Upper lobe of left lung (tissue), 6 donors: ENCODE measurements at regions not wholly inside any gene's neighbourhood (a gene's known extent, or its start where the extent isn't known, plus 50 kb on each side); places are given as distances from the start of the nearest gene placed in this dataset.

Experiments used
- ATAC-seq, 2 donors: fragments of 200-7000 bp; cut with Tn5 transposase; one replicate each; pipeline ENCODE4 v1.9.1; 2022; ENCODE audit warnings: mild to moderate bottlenecking in 2 of 2, moderate library complexity in 2 of 2; ENCODE audit not compliant: low FRiP score in 2 of 2
- DNase-seq, 2 donors: peaks; one replicate each; pipeline ENCODE4 v3.0.0-alpha.2; 2019 to 2020
- H3K27ac ChIP-seq, 4 donors: fragments of 200-600 bp; sonication (generic); one replicate each; pipeline ENCODE4 v1.5.1; 2016 to 2019
- H3K27me3 ChIP-seq, 4 donors: fragments of 200-600 bp; sonication (generic); one replicate each; pipeline ENCODE4 v1.5.1; 2017 to 2019
- H3K36me3 ChIP-seq, 4 donors: fragments of 200-600 bp; sonication (generic); one replicate each; pipeline ENCODE4 v1.5.1; 2016 to 2019
- H3K4me1 ChIP-seq, 4 donors: fragments of 200-600 bp; sonication (generic); one replicate each; pipeline ENCODE4 v1.5.1; 2018 to 2019
- H3K4me3 ChIP-seq, 4 donors: fragments of 200-600 bp; sonication (generic); one replicate each; pipeline ENCODE4 v1.5.1; 2017 to 2019; ENCODE audit warnings: mild to moderate bottlenecking in 2 of 4, moderate library complexity in 1 of 4
- H3K9me3 ChIP-seq, 4 donors: fragments of 200-600 bp; sonication (generic); one replicate each; pipeline ENCODE4 v1.5.1; 2018 to 2019
- CTCF ChIP-seq, 6 experiments: fragments of 450-650 bp in 4 of 6; fragments of 200-600 bp in 2 of 6; sonication (generic) in 2 of 6; IDR thresholded peaks; one replicate each; pipeline ENCODE4 v1.5.1; 2016 to 2019; ENCODE audit warnings: antibody characterized with exemption in 6 of 6
- EP300 ChIP-seq, 4 donors: sonication (generic); formaldehyde crosslinking; IDR thresholded peaks; one replicate each; pipeline ENCODE4 v1.5.1; 2017; ENCODE audit warnings: antibody characterized with exemption in 4 of 4, control low read depth in 2 of 4
- POLR2A ChIP-seq, 4 donors: fragments of 450-650 bp; IDR thresholded peaks; one replicate each; pipeline ENCODE4 v1.5.1; 2016 to 2017; ENCODE audit warnings: antibody characterized with exemption in 4 of 4, mild to moderate bottlenecking in 2 of 4
- POLR2AphosphoS5 ChIP-seq, 2 donors: sonication (generic); formaldehyde crosslinking; IDR thresholded peaks; one replicate each; pipeline ENCODE4 v1.5.1; 2017; ENCODE audit warnings: antibody characterized with exemption in 2 of 2
- WGBS, 2 donors: methylation state at CpG; one replicate each; pipeline ENCODE4 v1.1.5; 2017 to 2018; 5-methylcytosine and 5-hydroxymethylcytosine counted together
- donor health status: DM: no; HTN: no; CAD: no; lungs with moderate emphysema.
- donor health status: DM: no; HTN: yes; CAD: no; lungs with severe emphysema.

- no peak for DNase-seq
- 93% methylated on average over 3 of the region's 3 CpGs for WGBS, 2 donors
- H3K4me3 ChIP-seq, result no peak overlapping the region
- no peak overlapping the region for H3K27ac ChIP-seq
- no peaks in the 10 kb centered on the region for H3K9me3 ChIP-seq
- ATAC-seq, result no peak
- no peaks in the 10 kb centered on the region for H3K4me1 ChIP-seq
- no peaks in the 10 kb centered on the region for H3K27me3 ChIP-seq
- TF ChIP-seq CTCF (IDR thresholded peaks at IDR 0.05), result no peak
- TF ChIP-seq EP300 (IDR thresholded peaks at IDR 0.05), result no peak
- no peak for TF ChIP-seq POLR2A (IDR thresholded peaks at IDR 0.05)
- no peak for TF ChIP-seq POLR2AphosphoS5 (IDR thresholded peaks at IDR 0.05)
- H3K36me3 ChIP-seq, result no peaks in the 10 kb centered on the region
Observed at GRCh38 chr13:105907319-105908019, 628.0 kb downstream of the EFNB2 start.

GRCh38 chr13:105906746-105907145 is 628.7 kb downstream of the EFNB2 start:
- no peak for TF ChIP-seq CTCF (IDR thresholded peaks at IDR 0.05)
- TF ChIP-seq EP300 (IDR thresholded peaks at IDR 0.05), result no peak
- TF ChIP-seq POLR2A (IDR thresholded peaks at IDR 0.05), result no peak
- no peak for TF ChIP-seq POLR2AphosphoS5 (IDR thresholded peaks at IDR 0.05)

GRCh38 chr13:105904034-105904742 is 631.3 kb downstream of the EFNB2 start:
- DNase-seq, result no peak
- no peak overlapping the region for H3K27ac ChIP-seq
- ATAC-seq, result no peak
- no peaks in the 10 kb centered on the region for H3K27me3 ChIP-seq
- TF ChIP-seq POLR2AphosphoS5 (IDR thresholded peaks at IDR 0.05), result no peak
- no peak for TF ChIP-seq EP300 (IDR thresholded peaks at IDR 0.05)
- TF ChIP-seq CTCF (IDR thresholded peaks at IDR 0.05), result no peak
- no peak for TF ChIP-seq POLR2A (IDR thresholded peaks at IDR 0.05)
- H3K36me3 ChIP-seq, result no peaks in the 10 kb centered on the region
- WGBS, 2 donors, result 80 to 84% methylated on average over 9 of the region's 9 CpGs
- no peaks in the 10 kb centered on the region for H3K4me1 ChIP-seq
- no peak overlapping the region for H3K4me3 ChIP-seq
- H3K9me3 ChIP-seq, result no peaks in the 10 kb centered on the region

More at GRCh38 chr13:105906746-105907145, 628.7 kb downstream of the EFNB2 start:
- H3K36me3 ChIP-seq, result no peaks in the 10 kb centered on the region
- no peak for DNase-seq
- no peaks in the 10 kb centered on the region for H3K4me1 ChIP-seq
- no peak overlapping the region for H3K4me3 ChIP-seq
- ATAC-seq, result no peak
- H3K27ac ChIP-seq, result no peak overlapping the region
- WGBS, 2 donors, result 81 to 86% methylated on average over 5 of the region's 5 CpGs
- H3K27me3 ChIP-seq, result no peaks in the 10 kb centered on the region
- no peaks in the 10 kb centered on the region for H3K9me3 ChIP-seq

GRCh38 chr13:105902396-105902795 is 633.1 kb downstream of the EFNB2 start:
- DNase-seq (no peak), ATAC-seq (no peak)
- Histone ChIP-seq H3K36me3 (no peaks in the 10 kb centered on the region), H3K27ac (no peak overlapping the region), H3K4me3 (no peak overlapping the region), H3K27me3 (no peaks in the 10 kb centered on the region), H3K9me3 (no peaks in the 10 kb centered on the region), H3K4me1 (no peaks in the 10 kb centered on the region)
- no peak for TF ChIP-seq POLR2A (IDR thresholded peaks at IDR 0.05)
- no peak for TF ChIP-seq CTCF (IDR thresholded peaks at IDR 0.05)
- TF ChIP-seq POLR2AphosphoS5 (IDR thresholded peaks at IDR 0.05), result no peak
- no peak for TF ChIP-seq EP300 (IDR thresholded peaks at IDR 0.05)
- WGBS, 2 donors, result 69 to 74% methylated on average over 2 of the region's 2 CpGs
